GM12801 (cell line): ENCODE measurements at regions not wholly inside any gene's neighbourhood (a gene's known extent, or its start where the extent isn't known, plus 50 kb on each side); places are given as distances from the start of the nearest gene placed in this dataset.

Source experiments
- TF ChIP-seq, protein P1 (sequence below): IDR thresholded peaks from one replicate; pipeline ENCODE4 v1.5.1; 2011; ENCODE audit warnings: control low read depth; ENCODE audit not compliant: insufficient read length; ENCODE audit errors: extremely low read depth

DNA sequence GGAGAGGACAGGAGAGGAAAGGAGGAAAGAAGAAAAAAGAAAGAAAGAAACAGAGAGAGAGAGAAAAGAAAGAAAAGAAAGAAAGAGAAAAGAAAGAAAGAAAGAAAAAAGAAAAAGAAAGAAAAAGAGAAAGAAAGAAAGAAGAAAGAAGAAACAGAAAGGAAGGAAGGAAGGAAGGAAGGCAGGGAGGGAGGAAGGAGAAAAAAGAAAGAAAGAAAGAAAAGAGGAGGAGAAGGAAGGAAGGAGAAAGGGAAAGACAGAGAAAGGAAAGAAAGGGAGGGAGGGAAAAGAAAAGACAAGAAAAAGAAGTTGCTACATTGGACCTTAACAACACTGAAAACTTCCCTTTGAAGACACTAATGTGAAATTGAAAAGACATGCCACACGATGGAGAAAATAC, 56.6 kb upstream of the CCL2 start:
- TF ChIP-seq, protein P1, sequence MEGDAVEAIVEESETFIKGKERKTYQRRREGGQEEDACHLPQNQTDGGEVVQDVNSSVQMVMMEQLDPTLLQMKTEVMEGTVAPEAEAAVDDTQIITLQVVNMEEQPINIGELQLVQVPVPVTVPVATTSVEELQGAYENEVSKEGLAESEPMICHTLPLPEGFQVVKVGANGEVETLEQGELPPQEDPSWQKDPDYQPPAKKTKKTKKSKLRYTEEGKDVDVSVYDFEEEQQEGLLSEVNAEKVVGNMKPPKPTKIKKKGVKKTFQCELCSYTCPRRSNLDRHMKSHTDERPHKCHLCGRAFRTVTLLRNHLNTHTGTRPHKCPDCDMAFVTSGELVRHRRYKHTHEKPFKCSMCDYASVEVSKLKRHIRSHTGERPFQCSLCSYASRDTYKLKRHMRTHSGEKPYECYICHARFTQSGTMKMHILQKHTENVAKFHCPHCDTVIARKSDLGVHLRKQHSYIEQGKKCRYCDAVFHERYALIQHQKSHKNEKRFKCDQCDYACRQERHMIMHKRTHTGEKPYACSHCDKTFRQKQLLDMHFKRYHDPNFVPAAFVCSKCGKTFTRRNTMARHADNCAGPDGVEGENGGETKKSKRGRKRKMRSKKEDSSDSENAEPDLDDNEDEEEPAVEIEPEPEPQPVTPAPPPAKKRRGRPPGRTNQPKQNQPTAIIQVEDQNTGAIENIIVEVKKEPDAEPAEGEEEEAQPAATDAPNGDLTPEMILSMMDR, result no peak

DNA sequence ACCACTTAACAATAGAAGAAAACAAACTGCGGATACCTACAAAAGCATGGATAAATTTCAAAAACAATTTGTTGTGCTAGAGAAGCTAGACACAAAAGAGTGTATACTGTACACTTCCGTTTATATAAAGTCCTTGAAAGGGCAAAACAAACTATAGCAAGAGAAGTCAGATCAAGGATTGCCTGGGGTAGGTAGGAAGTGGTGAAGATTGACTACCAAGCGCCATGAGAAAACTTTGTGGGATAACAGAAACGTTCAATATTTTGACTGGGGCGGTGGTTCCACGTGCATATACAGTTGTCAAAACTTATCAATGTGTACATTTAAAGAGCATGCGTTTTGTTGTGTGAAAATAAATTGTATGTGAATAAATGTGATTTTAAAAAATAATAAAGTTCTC, 55.6 kb upstream of the CCL2 start:
- TF ChIP-seq, protein P1, result no peak

DNA sequence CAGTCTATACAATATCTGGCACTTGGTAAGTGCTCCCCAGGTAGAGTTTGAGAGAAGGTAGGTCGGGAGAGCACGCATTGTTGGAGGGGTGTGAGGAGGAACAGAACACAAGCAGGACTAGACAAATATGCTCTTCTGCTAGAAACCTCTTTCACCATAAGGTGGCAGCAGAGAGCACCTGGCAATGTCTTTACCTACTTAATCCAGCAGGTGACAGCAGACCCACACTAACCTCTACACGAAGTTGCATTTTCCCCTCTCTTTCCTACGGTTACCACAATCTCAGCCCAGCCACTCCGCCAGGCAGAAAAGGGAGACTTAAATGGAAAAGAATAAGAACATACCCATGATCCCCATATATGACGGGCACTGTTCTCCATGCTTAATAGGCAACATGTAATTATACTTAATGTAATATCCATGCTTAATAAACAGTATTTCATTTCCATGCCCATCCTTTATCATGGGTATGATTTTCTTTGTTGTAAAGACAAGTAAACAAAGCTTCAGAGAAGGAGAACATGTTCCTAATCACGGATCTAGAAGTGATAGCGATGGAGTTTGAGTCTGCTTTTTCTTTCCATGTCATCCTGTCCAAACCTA, 55.1 kb upstream of the CCL2 start:
- TF ChIP-seq, protein P1, result peak; percentile 99

DNA sequence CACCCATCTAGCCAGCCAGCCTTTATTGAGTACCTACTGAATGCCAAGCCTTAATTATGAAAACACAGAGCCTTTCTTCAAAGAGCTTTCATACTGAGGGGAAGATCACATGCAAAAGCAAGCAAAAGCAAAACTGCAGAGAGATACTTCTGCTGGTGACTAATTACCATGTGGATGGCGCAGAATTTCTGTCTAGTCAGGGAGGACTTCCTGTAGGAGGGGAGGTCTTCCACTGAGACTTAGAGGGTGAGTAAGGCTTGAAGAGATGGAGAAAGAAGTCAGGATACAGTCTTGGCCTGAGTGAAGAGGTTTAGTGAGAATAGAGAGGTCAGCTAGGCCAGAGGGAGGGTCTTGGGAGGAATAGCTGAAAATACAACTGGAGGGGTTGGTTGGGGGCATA, 53.9 kb upstream of the CCL2 start:
- TF ChIP-seq, protein P1, result no peak

DNA sequence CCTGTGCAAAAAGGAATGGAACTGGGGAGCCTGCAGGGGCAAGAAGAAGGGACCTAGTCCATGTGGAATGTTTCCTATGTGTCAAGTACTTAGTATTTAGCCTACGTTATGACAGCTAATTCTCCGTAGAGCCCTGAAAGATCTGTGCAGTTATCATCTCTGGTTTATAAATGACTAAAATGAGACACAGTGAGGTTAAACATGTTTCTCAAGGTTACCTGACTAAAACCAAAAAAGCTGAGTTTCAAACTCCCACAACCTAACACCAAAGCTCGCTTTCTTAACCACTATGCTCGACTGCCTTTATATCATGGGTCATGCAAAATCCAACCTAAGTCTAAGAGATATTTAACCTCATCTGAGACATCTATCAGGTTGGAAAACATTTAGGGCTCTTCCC, 53.3 kb upstream of the CCL2 start:
- TF ChIP-seq, protein P1, result no peak

DNA sequence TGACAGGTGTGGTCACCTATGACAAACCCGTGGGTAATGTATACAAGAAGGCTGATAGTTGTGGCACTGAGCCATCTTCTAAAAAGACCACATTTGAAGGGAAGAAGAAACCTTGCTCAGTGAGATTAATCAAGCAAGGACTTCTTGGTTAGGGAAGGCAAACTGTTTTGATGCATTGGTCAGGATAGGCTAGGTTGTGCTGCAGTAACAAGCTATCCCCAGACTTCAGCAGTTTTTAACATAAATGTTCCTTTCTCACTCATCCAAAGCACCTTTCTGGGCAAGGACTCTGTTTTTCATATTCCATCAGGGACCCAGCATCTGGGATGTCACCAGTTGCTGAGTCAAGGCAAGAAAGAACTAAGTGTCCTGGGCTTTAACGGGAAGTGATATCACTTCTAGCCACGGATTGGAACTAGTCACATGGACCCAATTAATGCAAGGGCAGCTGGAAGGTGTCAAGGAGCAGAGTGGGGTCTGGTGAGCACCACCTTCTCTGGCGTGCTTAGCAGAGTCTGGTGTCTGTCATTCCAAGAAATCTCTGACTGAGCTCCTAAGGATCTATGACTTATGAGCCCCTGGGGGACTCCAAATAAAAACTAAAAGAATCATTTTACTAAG, 52.0 kb upstream of the CCL2 start:
- TF ChIP-seq, protein P1, result no peak

DNA sequence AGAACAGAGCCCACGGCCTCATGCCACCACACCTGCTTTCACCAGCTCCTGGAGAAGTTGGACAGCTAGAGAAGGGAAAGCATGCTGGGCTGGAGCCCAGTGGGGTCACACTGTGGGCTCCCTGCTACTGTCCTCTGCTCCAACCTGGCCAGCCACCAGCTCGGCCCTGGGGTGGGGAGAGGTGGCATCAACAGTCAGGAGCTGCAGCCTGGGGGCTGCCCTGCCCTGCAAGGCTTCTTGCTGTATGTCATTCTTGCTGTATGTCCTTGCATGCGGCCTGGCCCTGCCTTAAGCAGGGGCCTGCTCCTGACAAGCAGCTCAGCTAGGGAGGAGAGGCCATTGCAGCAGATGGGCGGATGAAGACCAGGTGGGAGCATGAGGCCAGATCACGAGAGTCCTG, 50.7 kb upstream of the CCL2 start:
- TF ChIP-seq, protein P1, result no peak
